ENCODE measurements at regions not wholly inside any gene's neighbourhood (a gene's known extent, or its start where the extent isn't known, plus 50 kb on each side); places are given as distances from the start of the nearest gene placed in this dataset.

DNA sequence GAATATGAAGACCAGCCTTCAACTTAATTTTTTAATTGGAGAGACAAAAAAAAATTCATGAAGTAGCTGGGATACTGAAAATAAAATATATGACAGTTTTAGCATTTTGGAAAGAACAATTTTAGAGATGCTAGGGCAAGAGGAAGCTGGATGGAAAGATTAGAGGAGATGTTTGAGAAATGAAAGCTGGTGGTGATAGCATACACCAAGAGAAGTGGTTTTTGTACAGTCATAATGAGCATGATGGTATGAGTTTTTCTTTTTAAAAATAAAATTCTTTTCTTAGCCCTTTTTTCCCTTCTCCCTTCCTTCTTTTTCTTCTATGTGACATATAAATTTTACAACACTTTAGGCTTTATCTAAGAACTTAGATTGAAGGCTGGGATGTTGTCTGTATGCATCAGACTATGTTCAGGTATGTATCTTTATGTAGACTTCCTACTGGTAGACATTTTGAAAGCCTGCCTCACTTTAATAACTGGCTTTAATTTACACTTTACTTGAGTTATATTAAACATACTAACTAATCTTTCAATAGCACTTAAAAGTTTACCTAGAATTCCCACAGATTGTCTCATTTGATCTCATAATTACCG is 522.5 kb downstream of the TLE4 start:
- TF ChIP-seq, protein P1, sequence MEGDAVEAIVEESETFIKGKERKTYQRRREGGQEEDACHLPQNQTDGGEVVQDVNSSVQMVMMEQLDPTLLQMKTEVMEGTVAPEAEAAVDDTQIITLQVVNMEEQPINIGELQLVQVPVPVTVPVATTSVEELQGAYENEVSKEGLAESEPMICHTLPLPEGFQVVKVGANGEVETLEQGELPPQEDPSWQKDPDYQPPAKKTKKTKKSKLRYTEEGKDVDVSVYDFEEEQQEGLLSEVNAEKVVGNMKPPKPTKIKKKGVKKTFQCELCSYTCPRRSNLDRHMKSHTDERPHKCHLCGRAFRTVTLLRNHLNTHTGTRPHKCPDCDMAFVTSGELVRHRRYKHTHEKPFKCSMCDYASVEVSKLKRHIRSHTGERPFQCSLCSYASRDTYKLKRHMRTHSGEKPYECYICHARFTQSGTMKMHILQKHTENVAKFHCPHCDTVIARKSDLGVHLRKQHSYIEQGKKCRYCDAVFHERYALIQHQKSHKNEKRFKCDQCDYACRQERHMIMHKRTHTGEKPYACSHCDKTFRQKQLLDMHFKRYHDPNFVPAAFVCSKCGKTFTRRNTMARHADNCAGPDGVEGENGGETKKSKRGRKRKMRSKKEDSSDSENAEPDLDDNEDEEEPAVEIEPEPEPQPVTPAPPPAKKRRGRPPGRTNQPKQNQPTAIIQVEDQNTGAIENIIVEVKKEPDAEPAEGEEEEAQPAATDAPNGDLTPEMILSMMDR (IDR thresholded peaks at IDR 0.05), result no peak
- TF ChIP-seq POLR2A (IDR thresholded peaks at IDR 0.05) (no peak), POLR2AphosphoS5 (IDR thresholded peaks at IDR 0.05; ENCODE audit: insufficient read depth in 1 of 2, low read depth in 1 of 2) (no peak)

All from vagina (tissue), 2 donors.